ENCODE measurements at regions not wholly inside any gene's neighbourhood (a gene's known extent, or its start where the extent isn't known, plus 50 kb on each side); places are given as distances from the start of the nearest gene placed in this dataset.
A peak's percentile ranks its signal among the peaks of the same experiment; 100 is the strongest.

- DNase-seq, result no peak
These were observed 1471.6 kb downstream of the TBC1D22A start for GRCh38 chr22:48234011-48234410.

GRCh38 chr22:48233586-48233985 is 1471.1 kb downstream of the TBC1D22A start:
- no peak for DNase-seq

GRCh38 chr22:48228468-48228867 is 1466.0 kb downstream of the TBC1D22A start:
- no peak for DNase-seq

- no peak for DNase-seq
These were observed 1465.0 kb downstream of the TBC1D22A start for GRCh38 chr22:48227341-48228018.

- DNase-seq, result no peak
These were observed 1463.9 kb downstream of the TBC1D22A start for GRCh38 chr22:48226026-48227013.

GRCh38 chr22:48224332-48224731 is 1461.9 kb downstream of the TBC1D22A start:
- DNase-seq, result no peak

GRCh38 chr22:48223488-48224190 is 1461.2 kb downstream of the TBC1D22A start:
- peak in 16 of 51 donors; percentile 7 to 57 (median 27) for DNase-seq

- no peak for DNase-seq
These were observed 1460.5 kb downstream of the TBC1D22A start for GRCh38 chr22:48222742-48223487.

- no peak for DNase-seq
These were observed 1456.5 kb downstream of the TBC1D22A start for GRCh38 chr22:48218889-48219420.

GRCh38 chr22:48217596-48217995 is 1455.1 kb downstream of the TBC1D22A start:
- no peak for DNase-seq

- DNase-seq, result no peak
These were observed 1450.3 kb downstream of the TBC1D22A start for GRCh38 chr22:48212727-48213126.

GRCh38 chr22:48210812-48211211 is 1448.4 kb downstream of the TBC1D22A start:
- DNase-seq, result no peak

GRCh38 chr22:48210198-48210580 is 1447.7 kb downstream of the TBC1D22A start:
- DNase-seq, result no peak

GRCh38 chr22:48209473-48210197 is 1447.2 kb downstream of the TBC1D22A start:
- DNase-seq, result no peak

GRCh38 chr22:48208894-48209293 is 1446.4 kb downstream of the TBC1D22A start:
- no peak for DNase-seq

- no peak for DNase-seq
These were observed 1445.6 kb downstream of the TBC1D22A start for GRCh38 chr22:48207919-48208535.

GRCh38 chr22:48205790-48206189 is 1443.3 kb downstream of the TBC1D22A start:
- no peak for DNase-seq

- DNase-seq, result no peak
These were observed 1442.7 kb downstream of the TBC1D22A start for GRCh38 chr22:48205161-48205560.

- no peak for DNase-seq
These were observed 1441.8 kb downstream of the TBC1D22A start for GRCh38 chr22:48204296-48204695.

GRCh38 chr22:48199667-48200066 is 1437.2 kb downstream of the TBC1D22A start:
- DNase-seq, result no peak

All from hypothalamus (tissue), 51 donors.